Ovary (tissue), 7 donors: ENCODE measurements at regions not wholly inside any gene's neighbourhood (a gene's known extent, or its start where the extent isn't known, plus 50 kb on each side); places are given as distances from the start of the nearest gene placed in this dataset.

Source experiments
- DNase-seq, 5 donors: peaks; one replicate each; pipeline ENCODE4 v3.0.0-alpha.2; 2019 to 2020
- H3K27ac ChIP-seq, 2 donors: fragments of 200-600 bp; one replicate each; pipeline versions ENCODE4 v1.5.1 to v1.8.0; 2019 to 2022
- H3K27me3 ChIP-seq: fragments of 200-600 bp; one replicate; pipeline ENCODE4 v1.8.0; 2022
- H3K36me3 ChIP-seq: fragments of 200-600 bp; sonication (generic); one replicate; pipeline ENCODE4 v1.5.1; 2019
- H3K4me1 ChIP-seq: one replicate; pipeline ENCODE4 v1.8.1; 2013; ENCODE audit warnings: mild to moderate bottlenecking, moderate library complexity; ENCODE audit not compliant: insufficient read depth
- H3K4me3 ChIP-seq: fragments of 200-600 bp; sonication (generic); one replicate; pipeline ENCODE4 v1.5.1; 2017
- H3K9me3 ChIP-seq, 2 donors: fragments of 200-600 bp in 1 of 2; sonication (generic) in 1 of 2; one replicate each; pipeline versions ENCODE4 v1.5.1 to v1.8.1; 2013 to 2019; ENCODE audit warnings: mild to moderate bottlenecking in 1 of 2, moderate library complexity in 1 of 2
- EP300 ChIP-seq: sonication (generic); formaldehyde crosslinking; IDR thresholded peaks from one replicate; pipeline ENCODE4 v1.6.1; 2017; ENCODE audit warnings: antibody characterized with exemption
- POLR2A ChIP-seq: fragments of 450-650 bp; IDR thresholded peaks from one replicate; pipeline ENCODE4 v1.6.1; 2017; ENCODE audit warnings: antibody characterized with exemption, mild to moderate bottlenecking, moderate library complexity
- WGBS, 3 donors: extraction: QIAGEN DNeasy Blood & Tissue Kit in 1 of 3; methylation state at CpG; one replicate each; pipeline versions ENCODE4 v1.1.5 to v1.1.7; 2013 to 2017; 5-methylcytosine and 5-hydroxymethylcytosine counted together
- intact Hi-C, 4 donors: fragments of 100-400 bp; cut with DNase I; formaldehyde crosslinking; loops; one replicate each; pipeline versions ENCODE4 v1.11.0 to v1.15.1; 2022 to 2023
- TF ChIP-seq, protein P1 (sequence below), 3 donors: fragments of 450-650 bp in 2 of 3; fragments of 200-600 bp in 1 of 3; IDR thresholded peaks; one replicate each; pipeline versions ENCODE4 v1.5.1 to v1.8.0; 2016 to 2022; ENCODE audit warnings: antibody characterized with exemption in 3 of 3, mild to moderate bottlenecking in 1 of 3
- donor health status: DM: no; HTN: no; CAD: no; lungs with moderate emphysema.
- donor health status: DM: no; HTN: no; CAD: no.
- donor health status: Bipolar disorder and iron deficiency.
- donor health status: DM: no; HTN: no; CAD: no.
- donor health status: DM: yes; HTN: yes; CAD: no.

DNA sequence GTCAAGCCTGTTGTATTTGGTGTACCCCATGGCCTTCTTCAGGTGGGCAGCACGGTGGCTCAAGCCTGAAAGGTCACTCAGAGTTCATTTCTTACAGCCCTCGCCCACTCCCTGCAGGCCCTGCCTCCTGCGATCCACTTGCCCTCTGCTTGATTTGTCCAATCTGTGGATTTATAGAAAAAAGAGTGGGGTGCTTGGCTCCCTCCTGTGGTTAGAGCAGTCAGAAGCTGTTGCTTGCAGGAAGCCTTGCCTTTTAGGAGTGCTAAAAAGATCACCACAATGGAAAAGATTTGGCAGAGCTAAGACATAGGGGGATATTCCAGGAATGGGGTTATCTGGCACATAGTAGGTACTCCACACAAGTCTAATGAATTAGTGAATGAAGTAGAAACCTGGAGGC, 108.0 kb upstream of the TRABD2B start:
- 62 to 73% (median 67%) methylated on average over 3 of the region's 3 CpGs for WGBS, 3 donors
- TF ChIP-seq, protein P1, sequence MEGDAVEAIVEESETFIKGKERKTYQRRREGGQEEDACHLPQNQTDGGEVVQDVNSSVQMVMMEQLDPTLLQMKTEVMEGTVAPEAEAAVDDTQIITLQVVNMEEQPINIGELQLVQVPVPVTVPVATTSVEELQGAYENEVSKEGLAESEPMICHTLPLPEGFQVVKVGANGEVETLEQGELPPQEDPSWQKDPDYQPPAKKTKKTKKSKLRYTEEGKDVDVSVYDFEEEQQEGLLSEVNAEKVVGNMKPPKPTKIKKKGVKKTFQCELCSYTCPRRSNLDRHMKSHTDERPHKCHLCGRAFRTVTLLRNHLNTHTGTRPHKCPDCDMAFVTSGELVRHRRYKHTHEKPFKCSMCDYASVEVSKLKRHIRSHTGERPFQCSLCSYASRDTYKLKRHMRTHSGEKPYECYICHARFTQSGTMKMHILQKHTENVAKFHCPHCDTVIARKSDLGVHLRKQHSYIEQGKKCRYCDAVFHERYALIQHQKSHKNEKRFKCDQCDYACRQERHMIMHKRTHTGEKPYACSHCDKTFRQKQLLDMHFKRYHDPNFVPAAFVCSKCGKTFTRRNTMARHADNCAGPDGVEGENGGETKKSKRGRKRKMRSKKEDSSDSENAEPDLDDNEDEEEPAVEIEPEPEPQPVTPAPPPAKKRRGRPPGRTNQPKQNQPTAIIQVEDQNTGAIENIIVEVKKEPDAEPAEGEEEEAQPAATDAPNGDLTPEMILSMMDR (IDR thresholded peaks at IDR 0.05), result no peak
- no peak for TF ChIP-seq POLR2A
- TF ChIP-seq EP300, result no peak
- Histone ChIP-seq H3K27ac (no peak overlapping the region), H3K9me3 (no peaks in the 10 kb centered on the region), H3K4me3 (no peak overlapping the region), H3K36me3 (no peaks in the 10 kb centered on the region), H3K4me1 (peaks cover 1% of the 10 kb centered on the region), H3K27me3 (no peaks in the 10 kb centered on the region)
- no peak for DNase-seq
- intact Hi-C loops, result loop anchor here in 2 of 4 donors (5.0 to 10.0 kb wide), 2 partner anchors 392 to 400 kb away; no protein-coding TSS in a partner anchor

DNA sequence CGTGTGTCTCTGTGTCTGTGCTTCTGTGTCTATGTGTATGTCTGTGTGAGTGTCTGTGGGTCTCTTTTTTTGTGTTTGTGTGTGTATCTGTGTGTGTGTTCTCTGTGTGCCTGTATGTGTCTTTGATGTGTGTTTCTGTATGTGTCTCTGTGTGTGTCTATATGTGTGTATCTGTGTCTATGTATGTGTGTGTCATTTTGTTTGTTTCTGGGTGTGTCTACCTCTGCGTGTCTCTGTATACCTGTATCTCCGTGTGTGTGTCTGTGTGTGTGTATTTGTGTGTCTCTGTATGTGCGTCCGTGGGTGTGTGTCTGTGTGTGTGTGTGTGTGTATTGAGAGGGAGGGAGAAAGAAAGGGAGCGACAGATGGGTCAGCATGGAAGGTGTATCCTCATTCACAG, 106.3 kb upstream of the TRABD2B start:
- TF ChIP-seq POLR2A (no peak), EP300 (no peak)
- TF ChIP-seq, protein P1 (IDR thresholded peaks at IDR 0.05), result no peak
- intact Hi-C loops, result loop anchor here in 1 of 4 donors (10.0 kb wide), 1 partner anchor 401 kb away; no protein-coding TSS in a partner anchor
- WGBS, 3 donors, result 89 to 97% (median 95%) methylated on average over 6 of the region's 6 CpGs

DNA sequence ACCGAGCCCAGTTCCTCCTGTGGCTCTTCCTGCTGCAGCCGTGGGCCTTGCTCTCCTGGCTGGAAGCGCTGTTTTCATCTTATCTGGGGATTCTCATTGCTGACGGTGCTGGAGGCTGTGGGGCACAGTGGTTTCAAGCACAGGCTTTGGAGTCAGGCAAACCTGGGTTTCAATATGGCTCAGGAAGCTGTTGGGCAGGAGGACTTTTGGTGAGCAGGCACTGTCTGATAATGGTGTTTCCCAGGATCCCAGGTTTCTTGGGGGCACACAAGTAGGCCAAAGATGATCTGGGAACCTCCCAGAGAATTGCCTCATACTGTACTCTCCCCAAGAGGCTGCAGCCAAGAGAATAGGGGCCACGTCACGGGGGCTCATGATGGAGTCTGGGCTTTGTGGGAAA, 105.6 kb upstream of the TRABD2B start:
- TF ChIP-seq, protein P1 (IDR thresholded peaks at IDR 0.05), result no peak
- TF ChIP-seq POLR2A (no peak), EP300 (no peak)
- DNase-seq, result no peak

More for the DNA sequence above, 106.3 kb upstream of the TRABD2B start:
- no peak overlapping the region for H3K4me3 ChIP-seq
- H3K4me1 ChIP-seq, result peaks cover 1% of the 10 kb centered on the region
- H3K27me3 ChIP-seq, result no peaks in the 10 kb centered on the region
- H3K36me3 ChIP-seq, result no peaks in the 10 kb centered on the region
- no peak overlapping the region for H3K27ac ChIP-seq
- H3K9me3 ChIP-seq, result no peaks in the 10 kb centered on the region
- DNase-seq, result no peak

DNA sequence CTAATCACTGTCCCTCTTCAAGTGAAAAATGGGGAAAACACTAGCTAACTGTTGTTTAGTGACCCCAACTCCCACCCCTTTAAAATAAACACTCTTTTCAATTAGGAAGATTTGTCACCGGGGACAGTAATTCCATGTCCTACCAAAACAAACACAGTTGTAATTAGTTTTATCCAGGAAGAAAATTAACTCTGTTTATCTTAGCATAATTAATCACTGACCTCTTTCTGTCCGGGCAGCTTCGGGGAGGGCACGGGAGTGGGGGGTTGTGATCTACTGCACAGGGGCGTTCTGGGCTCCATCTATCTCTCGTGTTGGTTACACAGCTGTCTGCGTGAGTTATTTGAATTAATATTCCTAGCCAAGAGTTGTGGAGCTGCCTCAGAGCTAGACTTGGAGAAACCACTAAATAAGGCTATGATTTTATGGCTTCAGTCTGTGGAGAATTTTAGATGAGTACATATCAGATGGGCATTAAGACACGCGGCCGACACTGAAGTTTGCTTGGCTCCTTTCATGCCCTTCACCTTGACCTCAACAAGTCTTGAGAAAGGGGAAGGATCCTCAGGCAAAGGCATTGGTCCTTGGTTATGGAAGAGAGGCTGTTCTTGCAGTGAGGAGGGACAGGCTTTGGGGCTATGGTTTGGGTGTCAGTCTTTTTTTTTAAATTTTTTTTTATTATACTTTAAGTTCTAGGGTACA, 102.0 kb upstream of the TRABD2B start:
- TF ChIP-seq, protein P1 (IDR thresholded peaks at IDR 0.05), result no peak
- TF ChIP-seq POLR2A (no peak), EP300 (no peak)

More for the DNA sequence above, 105.6 kb upstream of the TRABD2B start:
- no peaks in the 10 kb centered on the region for H3K9me3 ChIP-seq
- no peak overlapping the region for H3K4me3 ChIP-seq
- no peak overlapping the region for H3K27ac ChIP-seq
- no peaks in the 10 kb centered on the region for H3K36me3 ChIP-seq
- peaks cover 1% of the 10 kb centered on the region for H3K4me1 ChIP-seq
- 54 to 70% (median 55%) methylated on average over 6 of the region's 6 CpGs for WGBS, 3 donors
- no peaks in the 10 kb centered on the region for H3K27me3 ChIP-seq
- intact Hi-C loops, result loop anchor here in 1 of 4 donors (10.0 kb wide), 1 partner anchor 402 kb away; no protein-coding TSS in a partner anchor

More for the DNA sequence above, 102.0 kb upstream of the TRABD2B start:
- intact Hi-C loops, result no loop called here
- H3K4me3 ChIP-seq, result no peak overlapping the region
- H3K9me3 ChIP-seq, result no peaks in the 10 kb centered on the region
- H3K4me1 ChIP-seq, result peaks cover 1% of the 10 kb centered on the region
- 4 to 8% (median 6%) methylated on average over 10 of the region's 10 CpGs for WGBS, 3 donors
- no peak overlapping the region for H3K27ac ChIP-seq
- no peaks in the 10 kb centered on the region for H3K27me3 ChIP-seq
- DNase-seq, result no peak
- no peaks in the 10 kb centered on the region for H3K36me3 ChIP-seq
